Activated CD8-positive, alpha-beta memory T cell treated with anti-CD3 and anti-CD28 coated beads, Interleukin-2, amount 10 ng/mL, durations not matched to agents 7 days and 5 days (primary cell): ENCODE measurements at regions not wholly inside any gene's neighbourhood (a gene's known extent, or its start where the extent isn't known, plus 50 kb on each side); places are given as distances from the start of the nearest gene placed in this dataset.

Experiments
- ATAC-seq: fragments of 150-1000 bp; cut with Tn5 transposase; one replicate; pipeline ENCODE4 v1.10.0; 2021; ENCODE audit warnings: moderate library complexity
- CTCF ChIA-PET: fragments of 350-600 bp; sonication (Branson Sonifier 250); formaldehyde crosslinking; loops from one replicate; lab custom pipeline; 2021; ENCODE audit warnings: antibody characterized with exemption; lab: Charles Lee
- DNase-seq: peaks from one replicate; pipeline ENCODE4 v3.0.0-alpha.2; 2020
- H3K27ac Mint-ChIP-seq: one replicate; pipeline ENCODE4 v1.8.0; 2021; ENCODE audit warnings: mild to moderate bottlenecking, mixed read lengths
- H3K27me3 Mint-ChIP-seq: one replicate; pipeline ENCODE4 v1.8.0; 2021; ENCODE audit warnings: mixed read lengths
- H3K36me3 Mint-ChIP-seq: one replicate; pipeline ENCODE4 v1.8.0; 2021; ENCODE audit warnings: mild to moderate bottlenecking, mixed read lengths
- H3K4me1 Mint-ChIP-seq: one replicate; pipeline ENCODE4 v1.8.0; 2021; ENCODE audit warnings: mixed read lengths
- H3K4me3 Mint-ChIP-seq: one replicate; pipeline ENCODE4 v1.8.0; 2021; ENCODE audit warnings: mild to moderate bottlenecking, moderate library complexity, mixed read lengths
- H3K9me3 Mint-ChIP-seq: one replicate; pipeline ENCODE4 v1.8.0; 2022; ENCODE audit warnings: low read depth, mixed read lengths

GRCh38 chr3:177512945-177513814 lies 315.9 kb upstream of the TBL1XR1 start:
- Mint-ChIP-seq H3K27me3 (no peaks in the 10 kb centered on the region), H3K4me3 (no peak overlapping the region), H3K36me3 (no peaks in the 10 kb centered on the region), H3K27ac (no peak overlapping the region), H3K9me3 (peaks cover 3% of the 10 kb centered on the region), H3K4me1 (no peaks in the 10 kb centered on the region)
- DNase-seq (no peak), ATAC-seq (no peak)
- CTCF ChIA-PET = no interaction called here

GRCh38 chr3:177513815-177514610 lies 316.7 kb upstream of the TBL1XR1 start:
- no peaks in the 10 kb centered on the region for H3K4me1 Mint-ChIP-seq
- H3K9me3 Mint-ChIP-seq = peaks cover 3% of the 10 kb centered on the region

GRCh38 chr3:177514611-177515499 lies 317.6 kb upstream of the TBL1XR1 start:
- DNase-seq (no peak), ATAC-seq (no peak)
- Mint-ChIP-seq H3K4me3 (no peak overlapping the region), H3K36me3 (no peaks in the 10 kb centered on the region), H3K9me3 (peaks cover 3% of the 10 kb centered on the region), H3K27ac (no peak overlapping the region), H3K4me1 (no peaks in the 10 kb centered on the region), H3K27me3 (no peaks in the 10 kb centered on the region)
- CTCF ChIA-PET = no interaction called here

More at GRCh38 chr3:177513815-177514610, 316.7 kb upstream of the TBL1XR1 start:
- no peak for ATAC-seq
- no peak overlapping the region for H3K27ac Mint-ChIP-seq
- no peak for DNase-seq
- no peak overlapping the region for H3K4me3 Mint-ChIP-seq
- no peaks in the 10 kb centered on the region for H3K36me3 Mint-ChIP-seq
- H3K27me3 Mint-ChIP-seq = no peaks in the 10 kb centered on the region
- CTCF ChIA-PET = no interaction called here

GRCh38 chr3:177515786-177516157 lies 318.5 kb upstream of the TBL1XR1 start:
- no peaks in the 10 kb centered on the region for H3K27me3 Mint-ChIP-seq
- peaks cover 3% of the 10 kb centered on the region for H3K9me3 Mint-ChIP-seq
- ATAC-seq = no peak
- no peak for DNase-seq
- H3K4me3 Mint-ChIP-seq = no peak overlapping the region
- no peak overlapping the region for H3K27ac Mint-ChIP-seq
- H3K4me1 Mint-ChIP-seq = no peaks in the 10 kb centered on the region
- H3K36me3 Mint-ChIP-seq = no peaks in the 10 kb centered on the region
- CTCF ChIA-PET = interaction anchor here (0.6 kb wide), 1 partner anchor 393 kb away, joined by 3 read pairs; no protein-coding TSS in a partner anchor

GRCh38 chr3:177516158-177517011 lies 319.1 kb upstream of the TBL1XR1 start:
- no peak for DNase-seq
- no peaks in the 10 kb centered on the region for H3K36me3 Mint-ChIP-seq
- no peak for ATAC-seq
- H3K4me1 Mint-ChIP-seq = no peaks in the 10 kb centered on the region
- no peaks in the 10 kb centered on the region for H3K27me3 Mint-ChIP-seq
- peaks cover 3% of the 10 kb centered on the region for H3K9me3 Mint-ChIP-seq
- no peak overlapping the region for H3K27ac Mint-ChIP-seq
- H3K4me3 Mint-ChIP-seq = no peak overlapping the region
- CTCF ChIA-PET = interaction anchor here (0.6 kb wide), 1 partner anchor 393 kb away, joined by 3 read pairs; no protein-coding TSS in a partner anchor

GRCh38 chr3:177517906-177518305 lies 320.6 kb upstream of the TBL1XR1 start:
- Mint-ChIP-seq H3K27ac (no peak overlapping the region), H3K27me3 (no peaks in the 10 kb centered on the region), H3K9me3 (peaks cover under 1% of the 10 kb centered on the region), H3K4me3 (no peak overlapping the region), H3K4me1 (no peaks in the 10 kb centered on the region), H3K36me3 (no peaks in the 10 kb centered on the region)
- no peak for DNase-seq
- CTCF ChIA-PET = interaction anchor here (1.1 kb wide), 1 partner anchor 23 kb away, joined by 3 read pairs; no protein-coding TSS in a partner anchor
- ATAC-seq = no peak

- H3K27me3 Mint-ChIP-seq = no peaks in the 10 kb centered on the region
- H3K9me3 Mint-ChIP-seq = no peaks in the 10 kb centered on the region
- H3K4me3 Mint-ChIP-seq = no peak overlapping the region
Measured at GRCh38 chr3:177519588-177519987, 322.3 kb upstream of the TBL1XR1 start.

GRCh38 chr3:177521305-177521704 lies 324.0 kb upstream of the TBL1XR1 start:
- Mint-ChIP-seq H3K4me3 (no peak overlapping the region), H3K36me3 (peaks cover 4% of the 10 kb centered on the region), H3K27ac (no peak overlapping the region), H3K4me1 (peaks cover 4% of the 10 kb centered on the region), H3K27me3 (no peaks in the 10 kb centered on the region), H3K9me3 (peaks cover 4% of the 10 kb centered on the region)
- CTCF ChIA-PET = no interaction called here
- no peak for ATAC-seq
- DNase-seq = no peak

More at GRCh38 chr3:177519588-177519987, 322.3 kb upstream of the TBL1XR1 start:
- ATAC-seq = no peak
- no peaks in the 10 kb centered on the region for H3K4me1 Mint-ChIP-seq
- CTCF ChIA-PET = no interaction called here
- H3K27ac Mint-ChIP-seq = no peak overlapping the region
- H3K36me3 Mint-ChIP-seq = no peaks in the 10 kb centered on the region
- no peak for DNase-seq

GRCh38 chr3:177522051-177522450 lies 324.8 kb upstream of the TBL1XR1 start:
- Mint-ChIP-seq H3K4me3 (no peak overlapping the region), H3K27me3 (no peaks in the 10 kb centered on the region), H3K9me3 (peaks cover 4% of the 10 kb centered on the region), H3K27ac (no peak overlapping the region), H3K4me1 (peaks cover 6% of the 10 kb centered on the region), H3K36me3 (peaks cover 4% of the 10 kb centered on the region)
- CTCF ChIA-PET = no interaction called here
- DNase-seq (no peak), ATAC-seq (no peak)

GRCh38 chr3:177523067-177523675 lies 325.9 kb upstream of the TBL1XR1 start:
- DNase-seq = no peak
- ATAC-seq = no peak
- peaks cover 6% of the 10 kb centered on the region for H3K4me1 Mint-ChIP-seq
- CTCF ChIA-PET = interaction anchor here (1.3 to 1.9 kb wide), 2 partner anchors 16 to 53 kb away, joined by 3 to 6 read pairs; no protein-coding TSS in a partner anchor
- H3K27ac Mint-ChIP-seq = no peak overlapping the region
- H3K4me3 Mint-ChIP-seq = no peak overlapping the region
- peaks cover 4% of the 10 kb centered on the region for H3K9me3 Mint-ChIP-seq
- H3K36me3 Mint-ChIP-seq = peaks cover 4% of the 10 kb centered on the region
- H3K27me3 Mint-ChIP-seq = no peaks in the 10 kb centered on the region

GRCh38 chr3:177523872-177524438 lies 326.7 kb upstream of the TBL1XR1 start:
- no peak overlapping the region for H3K4me3 Mint-ChIP-seq

More at GRCh38 chr3:177523872-177524438, 326.7 kb upstream of the TBL1XR1 start:
- CTCF ChIA-PET = interaction anchor here (1.3 to 1.9 kb wide), 2 partner anchors 15 to 53 kb away, joined by 3 to 6 read pairs; no protein-coding TSS in a partner anchor
- Mint-ChIP-seq H3K36me3 (peaks cover 4% of the 10 kb centered on the region), H3K27me3 (no peaks in the 10 kb centered on the region), H3K27ac (no peak overlapping the region), H3K9me3 (peaks cover 4% of the 10 kb centered on the region), H3K4me1 (peaks cover 10% of the 10 kb centered on the region)
- ATAC-seq (no peak), DNase-seq (no peak)
